KG1 (cell line): ENCODE measurements at regions not wholly inside any gene's neighbourhood (a gene's known extent, or its start where the extent isn't known, plus 50 kb on each side); places are given as distances from the start of the nearest gene placed in this dataset.
"Not testable (repeated sequence)": the region's sequence is repeated elsewhere in the genome, so short reads cannot be mapped to it uniquely, and the experiment has no call there.

Source experiments
- DNase-seq: peaks from one replicate; lab custom pipeline; 2025; lab: John Stamatoyannopoulos, UW

- DNase-seq = no peak
These were observed 1142.7 kb upstream of the SLC39A10 start for GRCh38 chr2:194514281-194514680.

GRCh38 chr2:194511070-194511469 lies 1146.0 kb upstream of the SLC39A10 start:
- not testable (repeated sequence) for DNase-seq

- not testable (repeated sequence) for DNase-seq
These were observed 1152.2 kb upstream of the SLC39A10 start for GRCh38 chr2:194504876-194505275.

GRCh38 chr2:194495046-194495445 lies 1162.0 kb upstream of the SLC39A10 start:
- DNase-seq = no peak

- DNase-seq = no peak
These were observed 1162.6 kb upstream of the SLC39A10 start for GRCh38 chr2:194494401-194494800.

GRCh38 chr2:194491409-194492115 lies 1165.5 kb upstream of the SLC39A10 start:
- DNase-seq = no peak

GRCh38 chr2:194486326-194486725 lies 1170.7 kb upstream of the SLC39A10 start:
- no peak for DNase-seq

- no peak for DNase-seq
These were observed 1174.0 kb upstream of the SLC39A10 start for GRCh38 chr2:194483041-194483440.

GRCh38 chr2:194465641-194466040 lies 1191.4 kb upstream of the SLC39A10 start:
- no peak for DNase-seq

- no peak for DNase-seq
These were observed 1191.9 kb upstream of the SLC39A10 start for GRCh38 chr2:194464964-194465638.

GRCh38 chr2:194462883-194463282 lies 1194.1 kb upstream of the SLC39A10 start:
- DNase-seq = not testable (repeated sequence)

GRCh38 chr2:194455358-194455757 lies 1201.7 kb upstream of the SLC39A10 start:
- DNase-seq = no peak

GRCh38 chr2:194452504-194452903 lies 1204.5 kb upstream of the SLC39A10 start:
- no peak for DNase-seq

GRCh38 chr2:194445226-194445625 lies 1211.8 kb upstream of the SLC39A10 start:
- DNase-seq = no peak

GRCh38 chr2:194443926-194444325 lies 1213.1 kb upstream of the SLC39A10 start:
- DNase-seq = no peak

- DNase-seq = no peak
These were observed 1232.3 kb upstream of the SLC39A10 start for GRCh38 chr2:194424683-194425209.

GRCh38 chr2:194411221-194411620 lies 1245.8 kb upstream of the SLC39A10 start:
- DNase-seq = no peak

- DNase-seq = no peak
These were observed 1261.2 kb upstream of the SLC39A10 start for GRCh38 chr2:194395818-194396217.

- DNase-seq = no peak
These were observed 1271.7 kb upstream of the SLC39A10 start for GRCh38 chr2:194385376-194385775.

- no peak for DNase-seq
These were observed 1273.6 kb upstream of the SLC39A10 start for GRCh38 chr2:194383401-194383800.

GRCh38 chr2:194382221-194382620 lies 1274.8 kb upstream of the SLC39A10 start:
- DNase-seq = no peak

GRCh38 chr2:194380011-194380410 lies 1277.0 kb upstream of the SLC39A10 start:
- DNase-seq = no peak

- DNase-seq = not testable (repeated sequence)
These were observed 1289.6 kb upstream of the SLC39A10 start for GRCh38 chr2:194367390-194367789.
